ENCODE measurements at regions not wholly inside any gene's neighbourhood (a gene's known extent, or its start where the extent isn't known, plus 50 kb on each side); places are given as distances from the start of the nearest gene placed in this dataset.

- no peak for DNase-seq
- H3K27ac ChIP-seq: no peak overlapping the region
- H3K27me3 ChIP-seq: no peaks in the 10 kb centered on the region
- no peak overlapping the region for H3K4me3 ChIP-seq
- TF ChIP-seq POLR2A (IDR thresholded peaks at IDR 0.05) (no peak), CTCF (IDR thresholded peaks at IDR 0.05) (no peak)
- 81 to 83% methylated on average over 6 of the region's 6 CpGs for WGBS, 2 donors
- no peaks in the 10 kb centered on the region for H3K4me1 ChIP-seq
- intact Hi-C loops (cut with DNase I; ENCODE audit: low total_unique reads): no loop called here
- H3K9me3 ChIP-seq: no peaks in the 10 kb centered on the region
- H3K36me3 ChIP-seq (ENCODE audit: low read depth, missing control alignments): no peaks in the 10 kb centered on the region
These were observed 100.8 kb downstream of the IRX5 start for GRCh38 chr16:55031481-55031880.

- no peak for DNase-seq
- no peak overlapping the region for H3K27ac ChIP-seq
- intact Hi-C loops (cut with DNase I; ENCODE audit: low total_unique reads): no loop called here
- H3K4me1 ChIP-seq: no peaks in the 10 kb centered on the region
- WGBS, 2 donors: 22 to 39% methylated on average over 28 of the region's 28 CpGs
- peak overlapping the region; percentile 15 to 34 for H3K4me3 ChIP-seq
- TF ChIP-seq POLR2A (IDR thresholded peaks at IDR 0.05) (no peak), CTCF (IDR thresholded peaks at IDR 0.05) (no peak)
- H3K36me3 ChIP-seq (ENCODE audit: low read depth, missing control alignments): no peaks in the 10 kb centered on the region
- H3K9me3 ChIP-seq: no peaks in the 10 kb centered on the region
- H3K27me3 ChIP-seq: no peaks in the 10 kb centered on the region
These were observed 102.8 kb downstream of the IRX5 start for GRCh38 chr16:55033225-55034156.

GRCh38 chr16:55035029-55035428 is 104.4 kb downstream of the IRX5 start:
- intact Hi-C loops (cut with DNase I; ENCODE audit: low total_unique reads): no loop called here
- H3K27ac ChIP-seq: no peak overlapping the region
- H3K36me3 ChIP-seq (ENCODE audit: low read depth, missing control alignments): no peaks in the 10 kb centered on the region

GRCh38 chr16:55035956-55036355 is 105.3 kb downstream of the IRX5 start:
- no peak for DNase-seq
- H3K27ac ChIP-seq: no peak overlapping the region
- H3K9me3 ChIP-seq: no peaks in the 10 kb centered on the region
- no peaks in the 10 kb centered on the region for H3K27me3 ChIP-seq
- WGBS, 2 donors: 77 to 78% methylated on average over 4 of the region's 4 CpGs
- H3K4me3 ChIP-seq: no peak overlapping the region
- no peak for TF ChIP-seq POLR2A (IDR thresholded peaks at IDR 0.05)
- TF ChIP-seq CTCF (IDR thresholded peaks at IDR 0.05): no peak
- H3K4me1 ChIP-seq: no peaks in the 10 kb centered on the region
- no peaks in the 10 kb centered on the region for H3K36me3 ChIP-seq (ENCODE audit: low read depth, missing control alignments)
- intact Hi-C loops (cut with DNase I; ENCODE audit: low total_unique reads): no loop called here

More at GRCh38 chr16:55035029-55035428, 104.4 kb downstream of the IRX5 start:
- TF ChIP-seq CTCF (IDR thresholded peaks at IDR 0.05): peak in 2 of 3 experiments; percentile 27 to 45
- no peak for TF ChIP-seq POLR2A (IDR thresholded peaks at IDR 0.05)
- DNase-seq: peak; percentile 67
- Histone ChIP-seq H3K4me3 (no peak overlapping the region), H3K4me1 (no peaks in the 10 kb centered on the region), H3K27me3 (no peaks in the 10 kb centered on the region), H3K9me3 (no peaks in the 10 kb centered on the region)
- WGBS, 2 donors: 45 to 47% methylated on average over 9 of the region's 9 CpGs

Measured in testis (tissue), 2 donors.